Upper lobe of right lung (tissue), 1 donor: ENCODE measurements at regions not wholly inside any gene's neighbourhood (a gene's known extent, or its start where the extent isn't known, plus 50 kb on each side); places are given as distances from the start of the nearest gene placed in this dataset.

ENCODE experiments used
- ATAC-seq: fragments of 200-7000 bp; cut with Tn5 transposase; one replicate; pipeline ENCODE4 v1.9.1; 2020; ENCODE audit warnings: mild to moderate bottlenecking, moderate library complexity
- DNase-seq: peaks from one replicate; pipeline ENCODE4 v3.0.0-alpha.2; 2020
- H3K27ac ChIP-seq: fragments of 200-600 bp; one replicate; pipeline ENCODE4 v1.8.0; 2022
- H3K27me3 ChIP-seq: fragments of 200-600 bp; one replicate; pipeline ENCODE4 v1.8.0; 2022; ENCODE audit warnings: mild to moderate bottlenecking
- H3K36me3 ChIP-seq: fragments of 200-600 bp; one replicate; pipeline ENCODE4 v1.8.0; 2022
- H3K4me1 ChIP-seq: fragments of 200-600 bp; one replicate; pipeline ENCODE4 v1.8.0; 2022
- H3K4me3 ChIP-seq: fragments of 200-600 bp; one replicate; pipeline ENCODE4 v1.8.0; 2022; ENCODE audit warnings: mild to moderate bottlenecking
- H3K9me3 ChIP-seq: fragments of 200-600 bp; one replicate; pipeline ENCODE4 v1.8.0; 2022
- CTCF ChIP-seq: fragments of 200-600 bp; IDR thresholded peaks from one replicate; pipeline ENCODE4 v1.8.0; 2022; ENCODE audit warnings: antibody characterized with exemption
- intact Hi-C: fragments of 100-400 bp; cut with DNase I; formaldehyde crosslinking; loops from one replicate; pipeline ENCODE4 v1.11.0; 2022
- donor health status: DM: no; HTN: yes; CAD: no; lungs with severe emphysema.

GRCh38 chr9:99718631-99719030 is 103.1 kb upstream of the NR4A3 start:
- Histone ChIP-seq H3K27ac (no peak overlapping the region), H3K4me1 (no peaks in the 10 kb centered on the region), H3K27me3 (no peaks in the 10 kb centered on the region), H3K36me3 (no peaks in the 10 kb centered on the region), H3K4me3 (no peak overlapping the region), H3K9me3 (no peaks in the 10 kb centered on the region)
- intact Hi-C loops: no loop called here
- no peak for ATAC-seq
- TF ChIP-seq CTCF: no peak
- DNase-seq: no peak

GRCh38 chr9:99720455-99721050 is 101.1 kb upstream of the NR4A3 start:
- DNase-seq: no peak
- ATAC-seq: peak; percentile 66
- Histone ChIP-seq H3K36me3 (no peaks in the 10 kb centered on the region), H3K4me1 (no peaks in the 10 kb centered on the region), H3K4me3 (peak overlapping the region; percentile 26), H3K9me3 (no peaks in the 10 kb centered on the region), H3K27ac (peak overlapping the region; percentile 52), H3K27me3 (no peaks in the 10 kb centered on the region)
- TF ChIP-seq CTCF: no peak
- intact Hi-C loops: no loop called here

- no peak for DNase-seq
- TF ChIP-seq CTCF: no peak
- intact Hi-C loops: no loop called here
Measured at GRCh38 chr9:99721898-99722297, 99.8 kb upstream of the NR4A3 start.

GRCh38 chr9:99722877-99723276 is 98.8 kb upstream of the NR4A3 start:
- Histone ChIP-seq H3K27me3 (no peaks in the 10 kb centered on the region), H3K4me1 (no peaks in the 10 kb centered on the region), H3K27ac (no peak overlapping the region), H3K9me3 (no peaks in the 10 kb centered on the region), H3K4me3 (no peak overlapping the region), H3K36me3 (no peaks in the 10 kb centered on the region)
- TF ChIP-seq CTCF: no peak
- intact Hi-C loops: no loop called here
- ATAC-seq: no peak
- DNase-seq: no peak

More at GRCh38 chr9:99721898-99722297, 99.8 kb upstream of the NR4A3 start:
- Histone ChIP-seq H3K4me1 (no peaks in the 10 kb centered on the region), H3K27me3 (no peaks in the 10 kb centered on the region), H3K36me3 (no peaks in the 10 kb centered on the region), H3K27ac (no peak overlapping the region), H3K9me3 (no peaks in the 10 kb centered on the region), H3K4me3 (no peak overlapping the region)
- ATAC-seq: no peak

GRCh38 chr9:99724640-99725039 is 97.0 kb upstream of the NR4A3 start:
- Histone ChIP-seq H3K27ac (no peak overlapping the region), H3K4me3 (no peak overlapping the region), H3K4me1 (no peaks in the 10 kb centered on the region), H3K9me3 (no peaks in the 10 kb centered on the region), H3K27me3 (no peaks in the 10 kb centered on the region), H3K36me3 (no peaks in the 10 kb centered on the region)
- intact Hi-C loops: no loop called here
- DNase-seq (no peak), ATAC-seq (no peak)
- TF ChIP-seq CTCF: no peak

- no peak for TF ChIP-seq CTCF
- intact Hi-C loops: no loop called here
- no peaks in the 10 kb centered on the region for H3K9me3 ChIP-seq
- H3K36me3 ChIP-seq: no peaks in the 10 kb centered on the region
- ATAC-seq (no peak), DNase-seq (no peak)
- H3K4me3 ChIP-seq: no peak overlapping the region
- H3K27me3 ChIP-seq: no peaks in the 10 kb centered on the region
- H3K4me1 ChIP-seq: no peaks in the 10 kb centered on the region
- no peak overlapping the region for H3K27ac ChIP-seq
Measured at GRCh38 chr9:99725852-99726251, 95.8 kb upstream of the NR4A3 start.
